ENCODE measurements at regions not wholly inside any gene's neighbourhood (a gene's known extent, or its start where the extent isn't known, plus 50 kb on each side); places are given as distances from the start of the nearest gene placed in this dataset.

DNA sequence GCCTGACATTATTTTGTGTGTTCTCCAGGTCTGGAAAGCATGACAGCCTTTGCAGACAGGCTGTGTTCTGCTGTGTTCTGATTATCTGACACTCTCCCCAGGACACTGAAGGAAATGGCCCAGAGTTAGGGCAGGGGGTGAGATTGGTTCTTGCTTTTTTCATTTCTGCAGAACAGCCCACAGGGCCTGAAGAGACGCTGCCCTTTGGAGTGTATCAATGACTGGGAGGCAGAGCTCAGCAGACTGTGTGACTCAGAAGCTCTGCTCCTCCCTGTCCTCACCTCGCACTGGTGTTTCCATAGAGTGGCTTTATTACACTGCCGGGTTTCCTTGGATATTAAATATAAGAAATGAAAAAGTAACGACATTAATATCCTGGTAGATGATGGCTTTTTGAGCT lies 523.6 kb downstream of the NTRK3 start:
- no peak overlapping the region for H3K4me3 ChIP-seq
- H3K27ac ChIP-seq = no peak overlapping the region
- H3K9me3 ChIP-seq = no peaks in the 10 kb centered on the region
- intact Hi-C loops (cut with DNase I; ENCODE audit: low total_unique reads) = no loop called here
- H3K36me3 ChIP-seq = no peaks in the 10 kb centered on the region
- no peaks in the 10 kb centered on the region for H3K4me1 ChIP-seq
- DNase-seq = no peak
- no peaks in the 10 kb centered on the region for H3K27me3 ChIP-seq
- TF ChIP-seq, protein P1, sequence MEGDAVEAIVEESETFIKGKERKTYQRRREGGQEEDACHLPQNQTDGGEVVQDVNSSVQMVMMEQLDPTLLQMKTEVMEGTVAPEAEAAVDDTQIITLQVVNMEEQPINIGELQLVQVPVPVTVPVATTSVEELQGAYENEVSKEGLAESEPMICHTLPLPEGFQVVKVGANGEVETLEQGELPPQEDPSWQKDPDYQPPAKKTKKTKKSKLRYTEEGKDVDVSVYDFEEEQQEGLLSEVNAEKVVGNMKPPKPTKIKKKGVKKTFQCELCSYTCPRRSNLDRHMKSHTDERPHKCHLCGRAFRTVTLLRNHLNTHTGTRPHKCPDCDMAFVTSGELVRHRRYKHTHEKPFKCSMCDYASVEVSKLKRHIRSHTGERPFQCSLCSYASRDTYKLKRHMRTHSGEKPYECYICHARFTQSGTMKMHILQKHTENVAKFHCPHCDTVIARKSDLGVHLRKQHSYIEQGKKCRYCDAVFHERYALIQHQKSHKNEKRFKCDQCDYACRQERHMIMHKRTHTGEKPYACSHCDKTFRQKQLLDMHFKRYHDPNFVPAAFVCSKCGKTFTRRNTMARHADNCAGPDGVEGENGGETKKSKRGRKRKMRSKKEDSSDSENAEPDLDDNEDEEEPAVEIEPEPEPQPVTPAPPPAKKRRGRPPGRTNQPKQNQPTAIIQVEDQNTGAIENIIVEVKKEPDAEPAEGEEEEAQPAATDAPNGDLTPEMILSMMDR (IDR thresholded peaks at IDR 0.05) = no peak

DNA sequence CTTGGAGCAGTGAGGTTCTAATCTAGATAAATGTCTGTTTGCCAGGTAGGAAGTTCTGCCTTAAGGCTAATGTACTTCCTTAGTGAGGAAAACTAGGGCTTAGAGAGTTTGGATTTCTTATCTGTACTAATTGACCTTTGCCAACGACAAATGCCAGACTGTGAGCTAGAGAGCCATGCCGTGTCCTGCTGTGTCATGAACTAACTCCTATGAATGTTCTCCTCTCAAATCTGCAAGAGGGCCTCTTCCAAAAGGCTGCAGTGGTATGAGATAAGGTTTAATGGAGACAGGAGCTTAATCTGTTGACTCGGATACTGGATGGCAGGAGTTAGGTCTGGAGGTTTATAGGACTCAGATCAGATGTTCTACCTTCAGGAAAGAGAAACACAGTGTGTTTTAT lies 524.9 kb downstream of the NTRK3 start:
- DNase-seq = no peak
- H3K4me3 ChIP-seq = no peak overlapping the region
- intact Hi-C loops (cut with DNase I; ENCODE audit: low total_unique reads) = no loop called here
- H3K9me3 ChIP-seq = no peaks in the 10 kb centered on the region
- no peak overlapping the region for H3K27ac ChIP-seq
- TF ChIP-seq, protein P1 (IDR thresholded peaks at IDR 0.05) = no peak
- no peaks in the 10 kb centered on the region for H3K4me1 ChIP-seq
- H3K36me3 ChIP-seq = no peaks in the 10 kb centered on the region
- H3K27me3 ChIP-seq = no peaks in the 10 kb centered on the region

- TF ChIP-seq, protein P1 (IDR thresholded peaks at IDR 0.05) = no peak
- Histone ChIP-seq H3K4me1 (no peaks in the 10 kb centered on the region), H3K36me3 (no peaks in the 10 kb centered on the region), H3K4me3 (no peak overlapping the region), H3K9me3 (no peaks in the 10 kb centered on the region), H3K27me3 (no peaks in the 10 kb centered on the region), H3K27ac (no peak overlapping the region)
- intact Hi-C loops (cut with DNase I; ENCODE audit: low total_unique reads) = no loop called here
- no peak for DNase-seq
Observed at GRCh38 chr15:87730706-87731105, 525.8 kb downstream of the NTRK3 start.

- DNase-seq = no peak
- Histone ChIP-seq H3K27ac (no peak overlapping the region), H3K27me3 (no peaks in the 10 kb centered on the region), H3K9me3 (no peaks in the 10 kb centered on the region), H3K36me3 (no peaks in the 10 kb centered on the region), H3K4me1 (no peaks in the 10 kb centered on the region), H3K4me3 (no peak overlapping the region)
- TF ChIP-seq, protein P1 (IDR thresholded peaks at IDR 0.05) = no peak
- intact Hi-C loops (cut with DNase I; ENCODE audit: low total_unique reads) = no loop called here
Observed at GRCh38 chr15:87728998-87729397, 527.5 kb downstream of the NTRK3 start.

DNA sequence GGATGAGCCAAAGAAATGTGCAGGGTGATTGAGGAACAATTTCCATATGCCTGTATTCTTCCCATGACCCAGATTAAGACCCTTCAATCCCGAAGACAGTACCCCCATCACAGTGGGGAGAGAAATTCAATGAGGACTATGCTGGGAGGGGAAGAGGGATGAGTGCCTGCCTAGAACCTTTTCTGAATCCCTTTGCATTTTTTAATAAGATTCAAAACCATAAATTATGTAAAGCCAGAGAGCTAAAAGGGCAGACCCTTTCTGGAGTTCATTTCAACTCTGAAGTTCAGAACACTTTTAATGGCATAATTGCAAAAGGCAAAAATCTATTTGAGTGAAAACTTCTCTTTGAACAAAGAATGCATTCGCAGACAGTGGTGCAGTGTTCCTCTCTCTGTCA lies 529.5 kb downstream of the NTRK3 start:
- Histone ChIP-seq H3K4me1 (no peaks in the 10 kb centered on the region), H3K27ac (no peak overlapping the region), H3K36me3 (no peaks in the 10 kb centered on the region), H3K9me3 (no peaks in the 10 kb centered on the region), H3K27me3 (no peaks in the 10 kb centered on the region), H3K4me3 (no peak overlapping the region)
- intact Hi-C loops (cut with DNase I; ENCODE audit: low total_unique reads) = no loop called here
- DNase-seq = no peak
- TF ChIP-seq, protein P1 (IDR thresholded peaks at IDR 0.05) = no peak

GRCh38 chr15:87724330-87724729 lies 532.2 kb downstream of the NTRK3 start:
- intact Hi-C loops (cut with DNase I; ENCODE audit: low total_unique reads) = no loop called here
- no peak overlapping the region for H3K4me3 ChIP-seq
- TF ChIP-seq, protein P1 (IDR thresholded peaks at IDR 0.05) = no peak
- H3K9me3 ChIP-seq = no peaks in the 10 kb centered on the region
- no peaks in the 10 kb centered on the region for H3K27me3 ChIP-seq
- no peaks in the 10 kb centered on the region for H3K4me1 ChIP-seq
- peak; percentile 43 to 66 for DNase-seq
- no peaks in the 10 kb centered on the region for H3K36me3 ChIP-seq
- no peak overlapping the region for H3K27ac ChIP-seq

Measured in tibial artery (tissue), 4 donors.